ENCODE measurements at regions not wholly inside any gene's neighbourhood (a gene's known extent, or its start where the extent isn't known, plus 50 kb on each side); places are given as distances from the start of the nearest gene placed in this dataset.

DNA sequence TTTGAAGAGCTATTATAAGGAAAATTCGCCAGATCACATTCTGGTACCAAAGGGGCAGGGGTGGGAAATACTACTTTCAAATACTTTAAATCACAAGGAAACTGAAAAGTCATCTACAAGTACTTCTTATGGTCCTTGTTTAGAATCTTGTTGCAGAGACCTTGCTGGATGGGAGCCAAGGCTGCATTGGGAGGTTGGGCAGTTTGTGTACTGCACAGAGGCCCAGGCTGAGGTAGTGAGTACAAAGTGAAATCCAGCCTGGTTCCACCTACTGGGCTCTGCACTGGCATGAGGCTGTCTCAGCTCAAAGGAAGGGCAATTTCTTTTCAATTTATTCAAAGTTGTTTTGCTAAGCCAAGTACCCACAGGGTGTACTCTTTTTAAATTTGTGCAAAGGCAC, 140.3 kb upstream of the DLX2 start:
- no peak for DNase-seq (ENCODE audit: low read depth)
- H3K4me3 ChIP-seq (ENCODE audit: low read depth, low read length) = no peak overlapping the region
- TF ChIP-seq, protein P1, sequence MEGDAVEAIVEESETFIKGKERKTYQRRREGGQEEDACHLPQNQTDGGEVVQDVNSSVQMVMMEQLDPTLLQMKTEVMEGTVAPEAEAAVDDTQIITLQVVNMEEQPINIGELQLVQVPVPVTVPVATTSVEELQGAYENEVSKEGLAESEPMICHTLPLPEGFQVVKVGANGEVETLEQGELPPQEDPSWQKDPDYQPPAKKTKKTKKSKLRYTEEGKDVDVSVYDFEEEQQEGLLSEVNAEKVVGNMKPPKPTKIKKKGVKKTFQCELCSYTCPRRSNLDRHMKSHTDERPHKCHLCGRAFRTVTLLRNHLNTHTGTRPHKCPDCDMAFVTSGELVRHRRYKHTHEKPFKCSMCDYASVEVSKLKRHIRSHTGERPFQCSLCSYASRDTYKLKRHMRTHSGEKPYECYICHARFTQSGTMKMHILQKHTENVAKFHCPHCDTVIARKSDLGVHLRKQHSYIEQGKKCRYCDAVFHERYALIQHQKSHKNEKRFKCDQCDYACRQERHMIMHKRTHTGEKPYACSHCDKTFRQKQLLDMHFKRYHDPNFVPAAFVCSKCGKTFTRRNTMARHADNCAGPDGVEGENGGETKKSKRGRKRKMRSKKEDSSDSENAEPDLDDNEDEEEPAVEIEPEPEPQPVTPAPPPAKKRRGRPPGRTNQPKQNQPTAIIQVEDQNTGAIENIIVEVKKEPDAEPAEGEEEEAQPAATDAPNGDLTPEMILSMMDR (IDR thresholded peaks at IDR 0.05; ENCODE audit: insufficient read depth, low read depth, low read length) = no peak

DNA sequence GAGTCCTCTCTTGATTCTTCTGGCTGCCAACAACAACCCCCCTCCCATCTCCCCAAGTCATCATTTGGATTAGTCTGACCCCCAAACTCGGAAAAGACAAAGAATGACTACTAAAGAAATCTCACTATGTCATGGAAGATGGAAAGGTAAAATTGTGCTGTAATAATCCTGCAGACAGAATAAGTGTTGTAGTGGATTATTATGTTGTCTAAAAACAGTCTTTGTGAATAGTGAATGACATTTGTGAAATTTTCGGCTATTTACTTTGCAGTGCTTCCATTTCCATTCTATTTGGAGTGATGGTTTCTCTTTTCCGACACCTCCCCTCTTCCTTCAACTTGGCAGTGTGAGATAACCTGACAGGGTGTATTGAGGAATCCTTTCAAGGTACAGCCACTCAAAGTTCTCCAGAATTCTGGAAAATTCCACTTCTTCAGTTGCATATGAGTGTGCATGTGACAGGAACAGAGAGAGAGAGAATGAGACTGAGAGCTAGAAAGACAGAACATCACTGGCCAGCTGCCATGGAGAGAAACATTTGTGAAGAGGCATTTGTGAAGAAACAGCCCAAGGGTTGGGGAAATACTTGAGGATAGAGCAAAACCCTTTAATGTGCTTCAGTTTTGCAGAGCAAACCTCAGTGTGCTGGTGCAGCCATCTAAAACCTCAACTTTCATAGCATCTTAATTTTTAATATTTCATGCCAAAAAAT, 141.9 kb upstream of the DLX2 start:
- peak; percentile 47 for DNase-seq (ENCODE audit: low read depth)
- TF ChIP-seq, protein P1 (IDR thresholded peaks at IDR 0.05; ENCODE audit: insufficient read depth, low read depth, low read length) = no peak
- no peak overlapping the region for H3K4me3 ChIP-seq (ENCODE audit: low read depth, low read length)

DNA sequence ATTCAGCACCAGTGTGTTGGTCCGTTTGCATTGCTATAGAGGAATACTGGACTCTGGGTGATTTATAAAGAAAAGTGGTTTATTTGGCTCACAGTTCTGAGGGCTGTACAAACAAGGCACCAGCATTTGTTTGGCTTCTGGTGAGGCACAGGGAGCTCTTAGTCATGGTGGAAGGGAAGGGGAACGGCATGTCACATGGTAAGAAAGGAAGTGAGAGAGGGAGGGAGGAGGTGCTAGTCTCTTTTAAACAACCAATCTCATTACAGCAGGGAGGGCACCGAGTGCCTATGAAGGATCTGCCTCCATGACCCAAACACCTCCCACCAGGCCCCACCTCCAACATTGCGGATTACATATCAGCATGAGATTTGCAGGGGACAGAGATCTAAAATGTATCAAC, 143.9 kb upstream of the DLX2 start:
- TF ChIP-seq, protein P1 (IDR thresholded peaks at IDR 0.05; ENCODE audit: insufficient read depth, low read depth, low read length) = no peak
- no peak overlapping the region for H3K4me3 ChIP-seq (ENCODE audit: low read depth, low read length)
- no peak for DNase-seq (ENCODE audit: low read depth)

DNA sequence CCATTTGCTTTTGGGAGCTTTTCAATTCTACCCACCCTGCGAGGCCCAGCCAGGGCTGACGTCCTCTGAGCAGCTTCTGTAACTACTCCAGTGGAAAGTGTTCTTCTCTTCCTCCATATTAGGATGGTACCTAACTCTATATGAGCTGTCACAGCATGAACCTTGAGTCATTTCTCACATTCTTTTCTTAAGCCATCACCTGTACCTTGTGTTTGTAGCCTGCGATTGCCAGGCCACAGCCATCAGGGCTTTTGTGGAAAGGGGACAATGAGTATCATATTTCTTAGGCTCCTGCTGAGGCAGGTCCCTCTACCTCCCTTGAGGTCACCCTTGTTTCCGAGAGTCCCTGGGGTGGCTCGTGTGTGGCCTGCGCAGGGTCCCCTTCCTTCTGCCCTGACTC, 144.5 kb upstream of the DLX2 start:
- TF ChIP-seq, protein P1 (IDR thresholded peaks at IDR 0.05; ENCODE audit: insufficient read depth, low read depth, low read length) = no peak
- DNase-seq (ENCODE audit: low read depth) = no peak
- H3K4me3 ChIP-seq (ENCODE audit: low read depth, low read length) = no peak overlapping the region

DNA sequence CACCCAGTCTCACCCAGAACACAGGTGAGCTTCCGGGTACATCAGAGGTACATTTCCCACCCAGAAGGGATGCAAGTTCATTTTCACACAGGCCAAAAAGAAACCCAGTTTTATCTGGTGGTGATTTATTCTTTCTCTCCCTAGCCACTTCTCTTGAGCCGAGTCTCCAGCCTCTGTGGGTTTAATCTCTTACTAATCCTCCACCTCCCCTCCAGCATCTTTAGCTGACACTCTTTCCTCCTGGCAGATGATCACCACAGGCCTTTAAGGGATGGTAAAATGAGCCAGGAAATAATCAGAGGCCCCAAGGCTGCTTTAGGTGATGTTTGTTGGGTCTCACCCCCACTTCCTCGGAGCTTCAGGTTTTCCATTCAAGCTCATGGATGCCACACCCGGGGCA, 145.7 kb upstream of the DLX2 start:
- H3K4me3 ChIP-seq (ENCODE audit: low read depth, low read length) = no peak overlapping the region
- TF ChIP-seq, protein P1 (IDR thresholded peaks at IDR 0.05; ENCODE audit: insufficient read depth, low read depth, low read length) = no peak
- no peak for DNase-seq (ENCODE audit: low read depth)

DNA sequence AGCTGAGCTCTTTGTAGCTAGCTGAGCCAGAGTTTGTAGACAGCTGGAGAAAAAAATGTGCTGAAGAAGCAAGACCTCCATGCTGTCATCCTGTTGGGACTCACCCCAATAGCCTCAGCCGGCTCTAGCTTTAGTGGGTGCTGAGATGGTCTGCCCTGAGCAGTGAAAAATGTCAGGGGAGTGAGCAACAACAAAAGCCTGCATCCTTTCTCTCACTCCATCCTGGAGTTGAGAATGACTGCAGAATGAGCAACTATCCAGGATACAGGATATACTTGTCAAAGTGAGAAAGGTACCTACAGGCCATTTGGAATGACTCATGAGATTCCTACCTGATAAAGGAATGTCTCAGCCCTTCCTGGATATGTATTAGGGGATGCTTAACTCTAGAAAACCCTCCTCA, 146.1 kb upstream of the DLX2 start:
- TF ChIP-seq, protein P1 (IDR thresholded peaks at IDR 0.05; ENCODE audit: insufficient read depth, low read depth, low read length) = no peak
- no peak for DNase-seq (ENCODE audit: low read depth)
- H3K4me3 ChIP-seq (ENCODE audit: low read depth, low read length) = no peak overlapping the region

DNA sequence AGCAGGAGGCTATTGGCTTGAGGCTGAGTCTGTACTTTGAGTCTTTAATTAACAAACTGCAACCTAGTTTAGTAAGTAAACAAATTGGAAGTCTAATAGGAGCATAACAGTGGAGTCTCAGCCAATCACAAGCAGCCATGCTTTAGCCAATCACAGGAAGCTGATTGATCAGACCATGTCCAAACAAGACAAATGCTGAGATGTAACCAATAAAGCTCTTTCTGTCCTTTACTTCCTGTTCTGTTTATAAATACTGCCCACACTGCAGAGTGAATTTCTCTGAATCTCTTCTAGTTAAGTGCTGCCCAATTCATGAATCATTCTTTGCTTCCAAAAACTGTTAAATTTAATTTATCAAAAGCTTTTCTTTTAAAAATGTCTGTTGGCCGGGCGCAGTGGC, 146.6 kb upstream of the DLX2 start:
- DNase-seq (ENCODE audit: low read depth) = no peak
- no peak overlapping the region for H3K4me3 ChIP-seq (ENCODE audit: low read depth, low read length)
- TF ChIP-seq, protein P1 (IDR thresholded peaks at IDR 0.05; ENCODE audit: insufficient read depth, low read depth, low read length) = no peak

Data from fibroblast of villous mesenchyme (primary cell).